Endothelial cell of umbilical vein (primary cell): ENCODE measurements at regions not wholly inside any gene's neighbourhood (a gene's known extent, or its start where the extent isn't known, plus 50 kb on each side); places are given as distances from the start of the nearest gene placed in this dataset.

Experiments used
- BruUV-seq: library from RNA; stranded (reverse); fragments of 400-500 nt; replicated peaks from 2 replicates; lab custom pipeline; 2021; lab: Mats Ljungman, UMichigan
- CTCF ChIA-PET: fragments of 300-600, 350-600 bp; sonication (Branson Sonifier 250); formaldehyde crosslinking; loops from one replicate; lab custom pipeline; 2021; ENCODE audit warnings: antibody characterized with exemption, inconsistent platforms; lab: Charles Lee
- POLR2A ChIA-PET: fragments of 300-600, 350-600 bp; sonication (Branson Sonifier 250); formaldehyde crosslinking; loops from one replicate; lab custom pipeline; 2021; ENCODE audit warnings: antibody characterized with exemption, inconsistent platforms; lab: Charles Lee
- DNase-seq: peaks from one replicate; pipeline ENCODE4 v3.0.0-alpha.2; 2011; ENCODE audit warnings: low read depth, low spot score
- FAIRE-seq: peaks from 2 replicates; lab custom pipeline; 2011; peaks lifted over from hg19 to GRCh38; lab: Jason Lieb, UNC
- H2AFZ ChIP-seq: 2 replicates; pipeline ENCODE4 v1.6.0; 2012; ENCODE audit warnings: low read depth, low read length, control low read depth, inconsistent platforms
- H3K27ac ChIP-seq: 2 replicates; pipeline ENCODE4 v1.5.1; 2011; ENCODE audit warnings: low read depth, mild to moderate bottlenecking, control low read depth, low read length, moderate library complexity; ENCODE audit not compliant: insufficient read depth
- H3K27me3 ChIP-seq, 2 experiments: 2 replicates each; pipeline versions ENCODE4 v1.6.0 to v1.6.1; 2011; ENCODE audit warnings: low read length in 2 of 2, mixed read lengths in 1 of 2; ENCODE audit not compliant: control insufficient read depth in 2 of 2, insufficient read depth in 2 of 2
- H3K36me3 ChIP-seq, 2 experiments: 2 replicates in 1 of 2; 3 replicates in 1 of 2; pipeline ENCODE4 v1.5.1; 2011; ENCODE audit warnings: low read length in 2 of 2, mild to moderate bottlenecking in 1 of 2, moderate library complexity in 1 of 2; ENCODE audit not compliant: control insufficient read depth in 2 of 2, insufficient read depth in 2 of 2; ENCODE audit errors: extremely low read depth in 1 of 2
- H3K4me1 ChIP-seq: 3 replicates; pipeline ENCODE4 v1.5.1; 2011; ENCODE audit warnings: mild to moderate bottlenecking, low read length; ENCODE audit not compliant: control insufficient read depth, insufficient read depth; ENCODE audit errors: extremely low read depth
- H3K4me2 ChIP-seq: 2 replicates; pipeline ENCODE4 v1.6.1; 2011; ENCODE audit warnings: low read length, control low read depth, mixed read lengths; ENCODE audit not compliant: insufficient read depth
- H3K4me3 ChIP-seq, 3 experiments: fragments of 200-600 bp in 1 of 3; sonication (generic), shearing (Covaris generic) in 1 of 3; replicated peaks in 1 of 3; 2 replicates each; pipeline ENCODE4 v1.5.1; 2011 to 2016; ENCODE audit warnings: control low read depth in 3 of 3, low read length in 3 of 3, mild to moderate bottlenecking in 2 of 3, inconsistent platforms in 1 of 3, low read depth in 1 of 3, moderate library complexity in 1 of 3; ENCODE audit not compliant: insufficient read depth in 1 of 3
- H3K79me2 ChIP-seq: 2 replicates; pipeline ENCODE4 v1.6.0; 2012; ENCODE audit warnings: low read length, inconsistent platforms; ENCODE audit not compliant: control insufficient read depth, insufficient read depth
- H3K9ac ChIP-seq: replicated peaks from 2 replicates; pipeline ENCODE3; 2011; ENCODE audit warnings: low read length, control low read depth; ENCODE audit not compliant: insufficient read depth; ENCODE audit errors: extremely low read depth
- H3K9me1 ChIP-seq: replicated peaks from 3 replicates; pipeline ENCODE4 v1.6.0; 2011; ENCODE audit warnings: mild to moderate bottlenecking, low read length; ENCODE audit not compliant: control insufficient read depth, insufficient read depth; ENCODE audit errors: extremely low read depth
- H3K9me3 ChIP-seq: replicated peaks from 2 replicates; pipeline ENCODE4 v1.5.1; 2012; ENCODE audit warnings: low read length, inconsistent platforms; ENCODE audit not compliant: control insufficient read depth, insufficient read depth
- H4K20me1 ChIP-seq: replicated peaks from 2 replicates; pipeline ENCODE3; 2011; ENCODE audit warnings: mild to moderate bottlenecking, low read length; ENCODE audit not compliant: control insufficient read depth, insufficient read depth; ENCODE audit errors: extremely low read depth
- EZH2 ChIP-seq: IDR thresholded peaks from 2 replicates; pipeline ENCODE4 v1.6.1; 2012; ENCODE audit warnings: borderline replicate concordance, low read depth, mild to moderate bottlenecking, moderate library complexity, low read length, inconsistent platforms; ENCODE audit not compliant: severe bottlenecking
- FOS ChIP-seq: IDR thresholded peaks from 2 replicates; pipeline ENCODE4 v1.6.1; 2011; ENCODE audit warnings: mild to moderate bottlenecking, low read length, moderate library complexity, borderline replicate concordance; ENCODE audit not compliant: insufficient read depth
- GATA2 ChIP-seq: IDR thresholded peaks from 2 replicates; pipeline ENCODE4 v1.7.0; 2011; ENCODE audit warnings: low read depth, mild to moderate bottlenecking, moderate library complexity, mixed read lengths, low read length; ENCODE audit not compliant: insufficient read length, insufficient read depth
- JUN ChIP-seq: IDR thresholded peaks from 2 replicates; pipeline ENCODE4 v1.6.1; 2011; ENCODE audit warnings: borderline replicate concordance, low read depth; ENCODE audit not compliant: insufficient read length, insufficient read depth
- MYC ChIP-seq: IDR thresholded peaks from one replicate; pipeline ENCODE4 v1.6.1; 2011; ENCODE audit warnings: mild to moderate bottlenecking, low read depth, low read length
- POLR2A ChIP-seq: IDR thresholded peaks from 2 replicates; pipeline ENCODE4 v1.6.1; 2012; ENCODE audit warnings: low read depth, mild to moderate bottlenecking, control low read depth, low read length
- POLR2AphosphoS5 ChIP-seq: IDR thresholded peaks from 2 replicates; pipeline ENCODE4 v1.6.1; 2012; ENCODE audit warnings: low read depth, mild to moderate bottlenecking, control low read depth, low read length, moderate library complexity; ENCODE audit not compliant: insufficient read depth
- dilution Hi-C: fragments of 300-500 bp; cut with MboI; formaldehyde crosslinking; loops from one replicate; pipeline ENCODE4 v1.15.0; 2019; ENCODE audit warnings: low sequenced_read_pairs; ENCODE audit not compliant: extremely low pct_ligation_motif_present
- intact Hi-C: fragments of 100-400 bp; cut with micrococcal nuclease; formaldehyde crosslinking; loops from one replicate; pipeline ENCODE4 v1.10.0; 2022
- TF ChIP-seq, protein P1 (sequence below): IDR thresholded peaks from 2 replicates; pipeline ENCODE4 v1.6.1; 2011; ENCODE audit not compliant: insufficient read depth, insufficient read length
- TF ChIP-seq, protein P2 (sequence below), 2 donors: IDR thresholded peaks; 1 replicate in 1 of 2; 2 replicates in 1 of 2; pipeline ENCODE4 v1.5.1; 2011; ENCODE audit warnings: low read length in 2 of 2, mild to moderate bottlenecking in 2 of 2, moderate library complexity in 2 of 2, control low read depth in 1 of 2, inconsistent platforms in 1 of 2, low read depth in 1 of 2; ENCODE audit not compliant: insufficient read depth in 1 of 2; ENCODE audit errors: extremely low read depth in 1 of 2

DNA sequence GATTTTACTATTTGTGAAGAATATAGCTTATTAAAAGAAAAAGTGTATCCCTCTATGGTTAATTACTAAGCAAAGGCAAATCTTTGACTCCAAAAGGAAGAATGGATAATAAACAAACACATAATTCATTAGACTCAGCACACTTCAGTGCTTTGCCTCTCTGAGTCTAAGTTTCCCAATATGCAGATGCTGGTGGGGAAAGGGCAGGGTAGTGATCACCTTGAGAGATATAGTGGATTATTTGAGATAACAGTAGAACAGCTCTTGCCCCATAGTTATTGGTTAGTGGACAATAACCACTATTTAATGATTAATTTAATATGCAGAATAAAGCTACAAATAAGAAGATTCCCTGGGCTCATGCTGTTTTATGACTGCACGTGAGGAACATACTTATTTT is 98.2 kb upstream of the SLC8A1 start:
- Histone ChIP-seq H2AFZ (no peak overlapping the region), H4K20me1 (no peaks in the 10 kb centered on the region), H3K9me1 (no peaks in the 10 kb centered on the region), H3K4me3 (no peak overlapping the region), H3K27me3 (no peaks in the 10 kb centered on the region), H3K9me3 (no peaks in the 10 kb centered on the region), H3K27ac (no peak overlapping the region), H3K9ac (no peak overlapping the region), H3K4me2 (no peak overlapping the region), H3K36me3 (no peaks in the 10 kb centered on the region), H3K4me1 (no peaks in the 10 kb centered on the region), H3K79me2 (no peaks in the 10 kb centered on the region)
- intact Hi-C loops: no loop called here
- FAIRE-seq: no peak
- dilution Hi-C loops: no loop called here
- POLR2A ChIA-PET: no interaction called here
- CTCF ChIA-PET: interaction anchor here (0.7 to 1.2 kb wide), 3 partner anchors 63 to 637 kb away, joined by 3 to 4 read pairs (median 4); no protein-coding TSS in a partner anchor
- no peak for DNase-seq
- BruUV-seq: no TSS peak
- TF ChIP-seq, protein P1, sequence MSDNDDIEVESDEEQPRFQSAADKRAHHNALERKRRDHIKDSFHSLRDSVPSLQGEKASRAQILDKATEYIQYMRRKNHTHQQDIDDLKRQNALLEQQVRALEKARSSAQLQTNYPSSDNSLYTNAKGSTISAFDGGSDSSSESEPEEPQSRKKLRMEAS: no peak
- TF ChIP-seq POLR2A: no peak
- TF ChIP-seq POLR2AphosphoS5: no peak
- TF ChIP-seq JUN: no peak
- no peak for TF ChIP-seq EZH2
- no peak for TF ChIP-seq MYC
- TF ChIP-seq, protein P2, sequence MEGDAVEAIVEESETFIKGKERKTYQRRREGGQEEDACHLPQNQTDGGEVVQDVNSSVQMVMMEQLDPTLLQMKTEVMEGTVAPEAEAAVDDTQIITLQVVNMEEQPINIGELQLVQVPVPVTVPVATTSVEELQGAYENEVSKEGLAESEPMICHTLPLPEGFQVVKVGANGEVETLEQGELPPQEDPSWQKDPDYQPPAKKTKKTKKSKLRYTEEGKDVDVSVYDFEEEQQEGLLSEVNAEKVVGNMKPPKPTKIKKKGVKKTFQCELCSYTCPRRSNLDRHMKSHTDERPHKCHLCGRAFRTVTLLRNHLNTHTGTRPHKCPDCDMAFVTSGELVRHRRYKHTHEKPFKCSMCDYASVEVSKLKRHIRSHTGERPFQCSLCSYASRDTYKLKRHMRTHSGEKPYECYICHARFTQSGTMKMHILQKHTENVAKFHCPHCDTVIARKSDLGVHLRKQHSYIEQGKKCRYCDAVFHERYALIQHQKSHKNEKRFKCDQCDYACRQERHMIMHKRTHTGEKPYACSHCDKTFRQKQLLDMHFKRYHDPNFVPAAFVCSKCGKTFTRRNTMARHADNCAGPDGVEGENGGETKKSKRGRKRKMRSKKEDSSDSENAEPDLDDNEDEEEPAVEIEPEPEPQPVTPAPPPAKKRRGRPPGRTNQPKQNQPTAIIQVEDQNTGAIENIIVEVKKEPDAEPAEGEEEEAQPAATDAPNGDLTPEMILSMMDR (IDR thresholded peaks at IDR 0.05; ENCODE audit: extremely low read depth in 1 of 2, insufficient read depth in 1 of 2, low read depth in 1 of 2, low read length in 2 of 2): no peak
- no peak for TF ChIP-seq GATA2
- no peak for TF ChIP-seq FOS
